Suprapubic skin (tissue), 3 donors: ENCODE measurements at regions not wholly inside any gene's neighbourhood (a gene's known extent, or its start where the extent isn't known, plus 50 kb on each side); places are given as distances from the start of the nearest gene placed in this dataset.

ENCODE experiments used
- CTCF ChIP-seq, 2 donors: fragments of 200-600 bp in 1 of 2; fragments of 450-650 bp in 1 of 2; sonication (generic) in 1 of 2; IDR thresholded peaks; one replicate each; pipeline ENCODE4 v1.5.1; 2016 to 2019; ENCODE audit warnings: antibody characterized with exemption in 2 of 2, mild to moderate bottlenecking in 1 of 2, moderate library complexity in 1 of 2
- POLR2A ChIP-seq, 2 donors: fragments of 450-650 bp; IDR thresholded peaks; one replicate each; pipeline ENCODE4 v1.6.1; 2017; ENCODE audit warnings: antibody characterized with exemption in 2 of 2, mild to moderate bottlenecking in 2 of 2, moderate library complexity in 2 of 2

DNA sequence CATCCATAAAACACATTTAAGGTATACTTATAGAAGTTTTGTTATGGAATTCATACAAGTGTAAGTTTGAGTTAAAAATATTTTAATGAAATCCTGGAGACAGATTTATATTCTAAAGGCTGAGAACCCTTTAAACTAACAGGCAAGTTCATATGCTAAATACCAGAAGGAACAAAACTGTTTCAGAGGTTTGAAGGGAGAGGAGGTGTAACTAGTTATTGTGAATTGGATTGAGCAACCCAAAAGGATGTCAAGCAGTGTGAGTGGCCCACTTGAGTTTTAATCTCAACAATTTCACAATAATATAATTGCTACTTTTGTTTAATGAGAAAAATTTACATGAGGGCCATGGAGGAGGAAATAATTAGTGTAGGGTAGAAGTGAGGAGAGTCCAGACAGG is 348.5 kb upstream of the ACTBL2 start:
- TF ChIP-seq CTCF (IDR thresholded peaks at IDR 0.05) (no peak), POLR2A (IDR thresholded peaks at IDR 0.05) (no peak)
